ENCODE measurements at regions not wholly inside any gene's neighbourhood (a gene's known extent, or its start where the extent isn't known, plus 50 kb on each side); places are given as distances from the start of the nearest gene placed in this dataset.

DNA sequence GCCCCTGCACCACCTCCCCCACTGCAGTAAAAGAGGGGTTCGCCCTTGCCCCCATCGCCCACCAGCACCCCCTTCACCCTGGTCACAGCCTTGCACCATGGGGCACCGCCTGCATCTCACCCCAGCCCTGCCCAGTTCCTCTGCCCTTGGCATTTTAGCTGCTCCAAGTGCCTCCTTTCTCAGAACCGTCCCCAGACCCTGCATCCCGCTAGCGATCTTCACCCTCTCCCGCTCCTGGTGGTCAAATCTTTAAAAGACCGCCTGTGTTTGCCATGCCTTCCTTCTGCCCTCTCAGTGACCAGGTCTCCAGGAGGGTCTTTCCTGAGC is 114.7 kb upstream of the OTOS start:
- TF ChIP-seq, protein P1, sequence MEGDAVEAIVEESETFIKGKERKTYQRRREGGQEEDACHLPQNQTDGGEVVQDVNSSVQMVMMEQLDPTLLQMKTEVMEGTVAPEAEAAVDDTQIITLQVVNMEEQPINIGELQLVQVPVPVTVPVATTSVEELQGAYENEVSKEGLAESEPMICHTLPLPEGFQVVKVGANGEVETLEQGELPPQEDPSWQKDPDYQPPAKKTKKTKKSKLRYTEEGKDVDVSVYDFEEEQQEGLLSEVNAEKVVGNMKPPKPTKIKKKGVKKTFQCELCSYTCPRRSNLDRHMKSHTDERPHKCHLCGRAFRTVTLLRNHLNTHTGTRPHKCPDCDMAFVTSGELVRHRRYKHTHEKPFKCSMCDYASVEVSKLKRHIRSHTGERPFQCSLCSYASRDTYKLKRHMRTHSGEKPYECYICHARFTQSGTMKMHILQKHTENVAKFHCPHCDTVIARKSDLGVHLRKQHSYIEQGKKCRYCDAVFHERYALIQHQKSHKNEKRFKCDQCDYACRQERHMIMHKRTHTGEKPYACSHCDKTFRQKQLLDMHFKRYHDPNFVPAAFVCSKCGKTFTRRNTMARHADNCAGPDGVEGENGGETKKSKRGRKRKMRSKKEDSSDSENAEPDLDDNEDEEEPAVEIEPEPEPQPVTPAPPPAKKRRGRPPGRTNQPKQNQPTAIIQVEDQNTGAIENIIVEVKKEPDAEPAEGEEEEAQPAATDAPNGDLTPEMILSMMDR (conservative IDR thresholded peaks at IDR 0.05; ENCODE audit: low read depth, low read length), result no peak
- TF ChIP-seq, protein P2, sequence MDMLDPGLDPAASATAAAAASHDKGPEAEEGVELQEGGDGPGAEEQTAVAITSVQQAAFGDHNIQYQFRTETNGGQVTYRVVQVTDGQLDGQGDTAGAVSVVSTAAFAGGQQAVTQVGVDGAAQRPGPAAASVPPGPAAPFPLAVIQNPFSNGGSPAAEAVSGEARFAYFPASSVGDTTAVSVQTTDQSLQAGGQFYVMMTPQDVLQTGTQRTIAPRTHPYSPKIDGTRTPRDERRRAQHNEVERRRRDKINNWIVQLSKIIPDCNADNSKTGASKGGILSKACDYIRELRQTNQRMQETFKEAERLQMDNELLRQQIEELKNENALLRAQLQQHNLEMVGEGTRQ (IDR thresholded peaks at IDR 0.05; ENCODE audit: low read depth, low read length), result no peak
- TF ChIP-seq SMC3 (IDR thresholded peaks at IDR 0.05; ENCODE audit: low read depth, low read length), result no peak
- TF ChIP-seq POLR2A (IDR thresholded peaks at IDR 0.05; ENCODE audit: low read depth, low read length), result no peak
- TF ChIP-seq, protein P3, sequence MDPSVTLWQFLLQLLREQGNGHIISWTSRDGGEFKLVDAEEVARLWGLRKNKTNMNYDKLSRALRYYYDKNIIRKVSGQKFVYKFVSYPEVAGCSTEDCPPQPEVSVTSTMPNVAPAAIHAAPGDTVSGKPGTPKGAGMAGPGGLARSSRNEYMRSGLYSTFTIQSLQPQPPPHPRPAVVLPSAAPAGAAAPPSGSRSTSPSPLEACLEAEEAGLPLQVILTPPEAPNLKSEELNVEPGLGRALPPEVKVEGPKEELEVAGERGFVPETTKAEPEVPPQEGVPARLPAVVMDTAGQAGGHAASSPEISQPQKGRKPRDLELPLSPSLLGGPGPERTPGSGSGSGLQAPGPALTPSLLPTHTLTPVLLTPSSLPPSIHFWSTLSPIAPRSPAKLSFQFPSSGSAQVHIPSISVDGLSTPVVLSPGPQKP (IDR thresholded peaks at IDR 0.05; ENCODE audit: borderline replicate concordance, low read depth, low read length), result no peak
- TF ChIP-seq FOS (IDR thresholded peaks at IDR 0.05; ENCODE audit: low read depth, low read length), result no peak
- TF ChIP-seq RCOR1 (IDR thresholded peaks at IDR 0.05; ENCODE audit: insufficient replicate concordance, low read length), result no peak

Data from IMR-90 (cell line).